Epithelial cell of esophagus (primary cell): ENCODE measurements at regions not wholly inside any gene's neighbourhood (a gene's known extent, or its start where the extent isn't known, plus 50 kb on each side); places are given as distances from the start of the nearest gene placed in this dataset.
A peak's percentile ranks its signal among the peaks of the same experiment; 100 is the strongest.

Source experiments
- DNase-seq: peaks from one replicate; pipeline ENCODE4 v3.0.0; 2010; ENCODE audit warnings: low read depth
- H3K4me3 ChIP-seq: 2 replicates; pipeline ENCODE4 v1.5.1; 2011; ENCODE audit warnings: mild to moderate bottlenecking, low read length, control low read depth
- CTCF ChIP-seq: IDR thresholded peaks from 2 replicates; pipeline ENCODE4 v1.5.1; 2011; ENCODE audit warnings: low read depth, mild to moderate bottlenecking, low read length, control low read depth, inconsistent platforms; ENCODE audit not compliant: insufficient read depth; ENCODE audit errors: missing control alignments

- no peak for DNase-seq
- no peak overlapping the region for H3K4me3 ChIP-seq
- TF ChIP-seq CTCF: no peak
Observed at GRCh38 chr18:39527465-39527864, 1961.9 kb upstream of the CELF4 start.

- TF ChIP-seq CTCF: no peak
- DNase-seq: no peak
- H3K4me3 ChIP-seq: no peak overlapping the region
Observed at GRCh38 chr18:39524370-39524769, 1958.8 kb upstream of the CELF4 start.

- peak; percentile 42 for DNase-seq
- H3K4me3 ChIP-seq: no peak overlapping the region
- TF ChIP-seq CTCF: no peak
Observed at GRCh38 chr18:39523281-39523680, 1957.7 kb upstream of the CELF4 start.

- no peak overlapping the region for H3K4me3 ChIP-seq
- DNase-seq: no peak
- no peak for TF ChIP-seq CTCF
Observed at GRCh38 chr18:39521164-39521563, 1955.6 kb upstream of the CELF4 start.

GRCh38 chr18:39519741-39520140 lies 1954.1 kb upstream of the CELF4 start:
- TF ChIP-seq CTCF: no peak
- no peak overlapping the region for H3K4me3 ChIP-seq
- DNase-seq: no peak

- H3K4me3 ChIP-seq: no peak overlapping the region
Observed at GRCh38 chr18:39515299-39515698, 1949.7 kb upstream of the CELF4 start.

More at GRCh38 chr18:39515299-39515698, 1949.7 kb upstream of the CELF4 start:
- no peak for DNase-seq
- TF ChIP-seq CTCF: no peak
